HG03354 (cell line): ENCODE measurements at regions not wholly inside any gene's neighbourhood (a gene's known extent, or its start where the extent isn't known, plus 50 kb on each side); places are given as distances from the start of the nearest gene placed in this dataset.
"Not testable (repeated sequence)": the region's sequence is repeated elsewhere in the genome, so short reads cannot be mapped to it uniquely, and the experiment has no call there.

Experiments used
- ATAC-seq: cut with Tn5 transposase; IDR thresholded peaks from one replicate; pipeline ENCODE4 v1.9.1; 2021; ENCODE audit warnings: mild to moderate bottlenecking; ENCODE audit not compliant: unreplicated experiment, poor library complexity, severe bottlenecking

GRCh38 chr1:66452982-66453381 lies 81.0 kb upstream of the SGIP1 start:
- peak; percentile 95 for ATAC-seq

- ATAC-seq, result no peak
Observed at GRCh38 chr1:66455446-66455845, 78.5 kb upstream of the SGIP1 start.

- ATAC-seq, result no peak
Observed at GRCh38 chr1:66460776-66461175, 73.2 kb upstream of the SGIP1 start.

- no peak for ATAC-seq
Observed at GRCh38 chr1:66462313-66462712, 71.6 kb upstream of the SGIP1 start.

- ATAC-seq, result no peak
Observed at GRCh38 chr1:66464351-66464750, 69.6 kb upstream of the SGIP1 start.

- ATAC-seq, result no peak
Observed at GRCh38 chr1:66464802-66465201, 69.2 kb upstream of the SGIP1 start.

- not testable (repeated sequence) for ATAC-seq
Observed at GRCh38 chr1:66466695-66467094, 67.3 kb upstream of the SGIP1 start.

- no peak for ATAC-seq
Observed at GRCh38 chr1:66468722-66469121, 65.2 kb upstream of the SGIP1 start.

GRCh38 chr1:66475940-66476339 lies 58.0 kb upstream of the SGIP1 start:
- ATAC-seq, result no peak

GRCh38 chr1:66476774-66477173 lies 57.2 kb upstream of the SGIP1 start:
- ATAC-seq, result no peak

- ATAC-seq, result no peak
Observed at GRCh38 chr1:66478116-66478515, 55.8 kb upstream of the SGIP1 start.

- no peak for ATAC-seq
Observed at GRCh38 chr1:66480162-66480561, 53.8 kb upstream of the SGIP1 start.

- ATAC-seq, result not testable (repeated sequence)
Observed at GRCh38 chr1:66481215-66481614, 52.7 kb upstream of the SGIP1 start.
